ENCODE measurements at regions not wholly inside any gene's neighbourhood (a gene's known extent, or its start where the extent isn't known, plus 50 kb on each side); places are given as distances from the start of the nearest gene placed in this dataset.

- H3K4me3 ChIP-seq: no peak overlapping the region
- no peak overlapping the region for H3K4me2 ChIP-seq
- no peaks in the 10 kb centered on the region for H4K20me1 ChIP-seq (replicated peaks; ENCODE audit: insufficient read depth)
- H3K36me3 ChIP-seq (ENCODE audit: insufficient read depth): no peaks in the 10 kb centered on the region
- H3K4me1 ChIP-seq (ENCODE audit: insufficient read depth): no peaks in the 10 kb centered on the region
- ATAC-seq: no peak
- H3K79me2 ChIP-seq (replicated peaks; ENCODE audit: insufficient read depth): no peaks in the 10 kb centered on the region
- H3K9me3 Mint-ChIP-seq: no peaks in the 10 kb centered on the region
- no peaks in the 10 kb centered on the region for H3F3A ChIP-seq (replicated peaks; ENCODE audit: low read depth)
- no peak overlapping the region for H3K27ac Mint-ChIP-seq
- H2AFZ ChIP-seq: no peak overlapping the region
- H3K4me3 Mint-ChIP-seq: no peak overlapping the region
- H3K27me3 Mint-ChIP-seq (ENCODE audit: insufficient read depth, low read depth, poor library complexity): no peaks in the 10 kb centered on the region
- H3K9me2 ChIP-seq (ENCODE audit: insufficient read depth): no peaks in the 10 kb centered on the region
- no peaks in the 10 kb centered on the region for H3K4me1 Mint-ChIP-seq
- TF ChIP-seq CREB1 (CRISPR knock-in tag; IDR thresholded peaks at IDR 0.05; ENCODE audit: low read depth) (no peak), ZNF462 (CRISPR knock-in tag; IDR thresholded peaks at IDR 0.05) (no peak), JUNB (IDR thresholded peaks at IDR 0.05; ENCODE audit: unreplicated experiment) (no peak), NANOG (IDR thresholded peaks at IDR 0.05; ENCODE audit: borderline replicate concordance) (no peak), ETS1 (IDR thresholded peaks at IDR 0.05) (no peak), EZH2 (IDR thresholded peaks at IDR 0.05; ENCODE audit: low read depth, unreplicated experiment) (no peak), POLR2AphosphoS5 (IDR thresholded peaks at IDR 0.05; ENCODE audit: low read depth) (no peak), ZNF114 (CRISPR knock-in tag; IDR thresholded peaks at IDR 0.05) (no peak), EZH2phosphoT487 (IDR thresholded peaks at IDR 0.05; ENCODE audit: unreplicated experiment) (no peak), REST (IDR thresholded peaks at IDR 0.05; ENCODE audit: unreplicated experiment) (no peak), CTCF (conservative IDR thresholded peaks at IDR 0.05; ENCODE audit: low read depth in 2 of 2) (no peak)
- H3K27me3 ChIP-seq (ENCODE audit: insufficient read depth): no peaks in the 10 kb centered on the region
- no peak overlapping the region for H3K27ac ChIP-seq (ENCODE audit: low read depth)
- no peaks in the 10 kb centered on the region for H3K36me3 Mint-ChIP-seq (ENCODE audit: low read depth)
- no peak for DNase-seq (ENCODE audit: low spot score)
Measured at GRCh38 chr14:87286191-87286590, 706.8 kb downstream of the GALC start.

Data from GM23338 (cell line).